Left ventricle myocardium inferior (tissue), 1 donor: ENCODE measurements at regions not wholly inside any gene's neighbourhood (a gene's known extent, or its start where the extent isn't known, plus 50 kb on each side); places are given as distances from the start of the nearest gene placed in this dataset.

ENCODE experiments used
- DNase-seq: peaks from one replicate; pipeline ENCODE4 v3.0.0-alpha.2; 2020
- H3K27ac ChIP-seq: fragments of 200-600 bp; replicated peaks from 2 replicates; pipeline ENCODE4 v1.8.0; 2021
- H3K27me3 ChIP-seq: fragments of 200-600 bp; 2 replicates; pipeline ENCODE4 v1.8.0; 2021; ENCODE audit warnings: low read depth
- H3K36me3 ChIP-seq: fragments of 200-600 bp; 2 replicates; pipeline ENCODE4 v1.8.0; 2021
- H3K4me1 ChIP-seq: fragments of 200-600 bp; 2 replicates; pipeline ENCODE4 v1.8.0; 2021
- H3K4me3 ChIP-seq: fragments of 200-600 bp; 2 replicates; pipeline ENCODE4 v1.8.0; 2021; ENCODE audit warnings: mild to moderate bottlenecking, moderate library complexity
- H3K9me3 ChIP-seq: fragments of 200-600 bp; replicated peaks from 2 replicates; pipeline ENCODE4 v1.8.0; 2021
- intact Hi-C: fragments of 100-400 bp; cut with micrococcal nuclease; formaldehyde crosslinking; loops from one replicate; pipeline ENCODE4 v1.11.0; 2022
- TF ChIP-seq, protein P1 (sequence below): fragments of 200-600 bp; IDR thresholded peaks from 2 replicates; pipeline ENCODE4 v1.8.0; 2021; ENCODE audit warnings: antibody characterized with exemption, mild to moderate bottlenecking, borderline replicate concordance
- donor health status: DM: no; HTN: yes; CAD: no; lungs with severe emphysema.

DNA sequence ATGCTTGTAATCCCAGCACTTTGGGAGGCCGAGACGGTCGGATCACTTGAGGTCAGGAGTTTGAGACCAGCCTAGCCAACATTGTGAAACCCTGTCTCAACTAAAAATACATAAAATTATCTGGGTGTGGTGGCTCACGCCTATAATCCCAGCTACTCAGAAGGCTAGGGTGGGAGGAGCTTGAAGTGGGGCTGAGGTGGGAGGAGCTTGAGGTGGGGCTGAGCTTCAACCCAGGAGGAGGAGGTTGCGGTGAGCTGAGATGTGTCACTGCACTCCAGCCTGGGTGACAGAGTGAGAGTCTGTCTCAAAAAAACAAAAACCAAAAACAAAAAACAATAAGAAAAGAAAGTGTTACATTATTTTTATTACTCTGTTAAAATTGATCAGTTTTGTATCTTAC lies 1164.4 kb upstream of the IGFBP7 start:
- Histone ChIP-seq H3K27me3 (no peaks in the 10 kb centered on the region), H3K4me1 (no peaks in the 10 kb centered on the region), H3K4me3 (no peak overlapping the region), H3K27ac (no peak overlapping the region), H3K36me3 (no peaks in the 10 kb centered on the region), H3K9me3 (peaks cover 8% of the 10 kb centered on the region)
- TF ChIP-seq, protein P1, sequence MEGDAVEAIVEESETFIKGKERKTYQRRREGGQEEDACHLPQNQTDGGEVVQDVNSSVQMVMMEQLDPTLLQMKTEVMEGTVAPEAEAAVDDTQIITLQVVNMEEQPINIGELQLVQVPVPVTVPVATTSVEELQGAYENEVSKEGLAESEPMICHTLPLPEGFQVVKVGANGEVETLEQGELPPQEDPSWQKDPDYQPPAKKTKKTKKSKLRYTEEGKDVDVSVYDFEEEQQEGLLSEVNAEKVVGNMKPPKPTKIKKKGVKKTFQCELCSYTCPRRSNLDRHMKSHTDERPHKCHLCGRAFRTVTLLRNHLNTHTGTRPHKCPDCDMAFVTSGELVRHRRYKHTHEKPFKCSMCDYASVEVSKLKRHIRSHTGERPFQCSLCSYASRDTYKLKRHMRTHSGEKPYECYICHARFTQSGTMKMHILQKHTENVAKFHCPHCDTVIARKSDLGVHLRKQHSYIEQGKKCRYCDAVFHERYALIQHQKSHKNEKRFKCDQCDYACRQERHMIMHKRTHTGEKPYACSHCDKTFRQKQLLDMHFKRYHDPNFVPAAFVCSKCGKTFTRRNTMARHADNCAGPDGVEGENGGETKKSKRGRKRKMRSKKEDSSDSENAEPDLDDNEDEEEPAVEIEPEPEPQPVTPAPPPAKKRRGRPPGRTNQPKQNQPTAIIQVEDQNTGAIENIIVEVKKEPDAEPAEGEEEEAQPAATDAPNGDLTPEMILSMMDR: no peak
- intact Hi-C loops: no loop called here
- no peak for DNase-seq

DNA sequence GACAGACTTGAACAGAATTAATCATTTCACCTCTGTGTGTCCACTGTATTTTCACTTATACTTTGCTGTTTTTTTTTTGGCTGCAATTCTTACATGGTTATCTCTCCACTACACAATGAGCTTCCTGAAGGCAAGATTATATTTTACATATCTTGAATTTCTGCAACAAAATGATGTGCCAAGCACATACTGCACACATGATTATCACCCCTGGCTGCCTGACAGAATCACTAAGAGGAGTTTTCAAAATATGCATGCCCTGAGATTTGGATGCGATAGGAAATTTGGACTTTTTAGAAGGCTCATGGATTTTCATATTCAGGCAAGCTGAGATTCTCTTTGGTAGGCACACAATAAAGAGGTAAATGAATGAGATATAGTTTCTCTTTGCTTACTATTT lies 1162.1 kb upstream of the IGFBP7 start:
- Histone ChIP-seq H3K9me3 (peaks cover 8% of the 10 kb centered on the region), H3K27me3 (no peaks in the 10 kb centered on the region), H3K4me1 (no peaks in the 10 kb centered on the region), H3K36me3 (no peaks in the 10 kb centered on the region), H3K27ac (no peak overlapping the region), H3K4me3 (no peak overlapping the region)
- intact Hi-C loops: no loop called here
- DNase-seq: no peak
- TF ChIP-seq, protein P1: no peak

DNA sequence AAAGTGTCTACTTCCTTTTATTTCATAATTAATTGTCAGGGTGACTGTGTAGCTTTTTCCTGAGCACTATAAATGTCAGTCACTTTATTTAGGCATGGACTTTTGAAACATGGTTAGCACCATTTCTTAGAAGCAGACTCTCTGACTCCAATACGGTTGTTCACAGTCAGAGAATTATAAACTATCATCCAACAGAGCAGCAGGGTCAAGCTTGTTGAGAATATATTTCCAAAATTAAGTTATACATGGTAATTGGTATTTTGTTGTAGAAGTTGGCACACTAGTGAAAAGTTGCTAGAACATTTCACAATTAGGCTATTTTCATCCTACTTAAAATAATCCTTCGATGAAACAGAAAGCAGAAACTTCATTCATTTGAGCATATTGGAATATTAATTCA lies 1155.5 kb upstream of the IGFBP7 start:
- H3K4me1 ChIP-seq: no peaks in the 10 kb centered on the region
- no peak overlapping the region for H3K27ac ChIP-seq
- no peaks in the 10 kb centered on the region for H3K27me3 ChIP-seq
- no peak for DNase-seq
- intact Hi-C loops: no loop called here
- H3K36me3 ChIP-seq: no peaks in the 10 kb centered on the region
- TF ChIP-seq, protein P1: no peak
- no peak overlapping the region for H3K4me3 ChIP-seq
- peaks cover 8% of the 10 kb centered on the region for H3K9me3 ChIP-seq

DNA sequence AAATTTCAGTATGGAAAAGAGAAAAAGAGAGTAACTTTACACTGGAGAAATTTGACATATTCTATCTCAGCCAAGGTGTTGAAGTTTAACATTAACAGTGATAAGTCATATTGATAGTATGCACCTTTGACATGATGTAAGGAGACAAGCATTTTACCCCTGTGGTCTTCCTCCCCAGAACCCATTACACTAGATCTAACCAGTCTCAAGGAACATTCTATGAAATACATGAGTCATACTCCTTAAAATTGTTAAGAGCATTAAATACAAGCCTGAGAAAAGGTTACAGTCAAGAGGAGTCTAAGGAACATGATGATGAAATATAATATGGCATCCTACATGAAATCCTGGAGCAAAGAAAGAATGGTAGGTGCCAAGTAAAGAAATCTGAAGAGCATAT lies 1151.3 kb upstream of the IGFBP7 start:
- intact Hi-C loops: no loop called here
- Histone ChIP-seq H3K27me3 (no peaks in the 10 kb centered on the region), H3K27ac (no peak overlapping the region), H3K4me1 (no peaks in the 10 kb centered on the region), H3K36me3 (no peaks in the 10 kb centered on the region), H3K4me3 (no peak overlapping the region), H3K9me3 (no peaks in the 10 kb centered on the region)
- DNase-seq: no peak
- TF ChIP-seq, protein P1: no peak

GRCh38 chr4:58254291-58254690 lies 1144.1 kb upstream of the IGFBP7 start:
- TF ChIP-seq, protein P1: no peak
- H3K4me1 ChIP-seq: no peaks in the 10 kb centered on the region
- H3K4me3 ChIP-seq: no peak overlapping the region
- H3K36me3 ChIP-seq: no peaks in the 10 kb centered on the region
- no peaks in the 10 kb centered on the region for H3K27me3 ChIP-seq
- no peak overlapping the region for H3K27ac ChIP-seq
- H3K9me3 ChIP-seq: no peaks in the 10 kb centered on the region
- no peak for DNase-seq
- intact Hi-C loops: no loop called here

- intact Hi-C loops: no loop called here
- H3K9me3 ChIP-seq: no peaks in the 10 kb centered on the region
- TF ChIP-seq, protein P1: no peak
- H3K4me1 ChIP-seq: no peaks in the 10 kb centered on the region
- no peak for DNase-seq
- no peaks in the 10 kb centered on the region for H3K36me3 ChIP-seq
- H3K27ac ChIP-seq: no peak overlapping the region
- no peaks in the 10 kb centered on the region for H3K27me3 ChIP-seq
- H3K4me3 ChIP-seq: no peak overlapping the region
Observed at GRCh38 chr4:58252656-58253055, 1142.5 kb upstream of the IGFBP7 start.
